SK-N-SH treated with all-trans-retinoic acid at 6 μM for 48 hours (cell line): ENCODE measurements at regions not wholly inside any gene's neighbourhood (a gene's known extent, or its start where the extent isn't known, plus 50 kb on each side); places are given as distances from the start of the nearest gene placed in this dataset.

ENCODE experiments used
- ARNTL ChIP-seq: fragments of 450-650 bp; formaldehyde crosslinking; IDR thresholded peaks from 2 replicates; pipeline ENCODE4 v1.5.0; 2020; ENCODE audit warnings: low read depth, mild to moderate bottlenecking, moderate library complexity, borderline replicate concordance
- CREB5 ChIP-seq: fragments of 250-450 bp; sonication (Bioruptor Pico); IDR thresholded peaks from 2 replicates; pipeline ENCODE4 v1.5.1; 2020; ENCODE audit warnings: low read depth, mild to moderate bottlenecking, moderate library complexity
- CSDC2 ChIP-seq: fragments of 250-450 bp; sonication (Bioruptor Pico); IDR thresholded peaks from 2 replicates; pipeline ENCODE4 v1.5.0; 2020; ENCODE audit warnings: mild to moderate bottlenecking, moderate library complexity
- GLIS3 ChIP-seq: fragments of 250-450 bp; sonication (Bioruptor Pico); IDR thresholded peaks from 2 replicates; pipeline ENCODE4 v1.5.0; 2020; ENCODE audit warnings: mild to moderate bottlenecking, moderate library complexity
- PPARA ChIP-seq: fragments of 250-450 bp; sonication (Bioruptor Pico); IDR thresholded peaks from 2 replicates; pipeline ENCODE4 v1.5.0; 2020; ENCODE audit warnings: mild to moderate bottlenecking, borderline replicate concordance
- ZFP3 ChIP-seq: fragments of 250-450 bp; sonication (Bioruptor Pico); IDR thresholded peaks from 2 replicates; pipeline ENCODE4 v1.5.0; 2020; ENCODE audit warnings: mild to moderate bottlenecking, moderate library complexity

GRCh38 chr3:124297062-124297980 is 305.4 kb upstream of the ROPN1 start:
- TF ChIP-seq ARNTL: no peak
- TF ChIP-seq CREB5 (CRISPR knock-in tag): no peak
- TF ChIP-seq CSDC2 (CRISPR knock-in tag): no peak
- TF ChIP-seq ZFP3: no peak
- no peak for TF ChIP-seq GLIS3 (CRISPR knock-in tag)
- TF ChIP-seq PPARA (CRISPR knock-in tag): no peak
